ENCODE measurements at regions not wholly inside any gene's neighbourhood (a gene's known extent, or its start where the extent isn't known, plus 50 kb on each side); places are given as distances from the start of the nearest gene placed in this dataset.

GRCh38 chr2:48147719-48148118, 166.8 kb upstream of the FOXN2 start:
- DNase-seq (ENCODE audit: low read depth in 1 of 2, low spot score in 1 of 2) = no peak
- no peaks in the 10 kb centered on the region for H3K27me3 ChIP-seq (ENCODE audit: insufficient read depth, poor library complexity, severe bottlenecking)
- no peak overlapping the region for H3K27ac ChIP-seq (replicated peaks)
- TF ChIP-seq POLR2AphosphoS5 (IDR thresholded peaks at IDR 0.05; ENCODE audit: low read depth) (no peak), SPI1 (IDR thresholded peaks at IDR 0.05; ENCODE audit: borderline replicate concordance, low read depth) (no peak)
- H3K4me3 ChIP-seq (replicated peaks; ENCODE audit: insufficient read depth, low read length) = no peak overlapping the region

GRCh38 chr2:48148841-48149430, 165.5 kb upstream of the FOXN2 start:
- DNase-seq (ENCODE audit: low read depth in 1 of 2, low spot score in 1 of 2) = no peak
- no peak overlapping the region for H3K4me3 ChIP-seq (replicated peaks; ENCODE audit: insufficient read depth, low read length)
- no peak overlapping the region for H3K27ac ChIP-seq (replicated peaks)
- TF ChIP-seq SPI1 (IDR thresholded peaks at IDR 0.05; ENCODE audit: borderline replicate concordance, low read depth) (no peak), POLR2AphosphoS5 (IDR thresholded peaks at IDR 0.05; ENCODE audit: low read depth) (no peak), GABPA (IDR thresholded peaks at IDR 0.05; ENCODE audit: low read depth) (no peak), CTCF (IDR thresholded peaks at IDR 0.05; ENCODE audit: insufficient read depth, low read length) (no peak), REST (IDR thresholded peaks at IDR 0.05; ENCODE audit: insufficient replicate concordance, low read depth) (no peak)
- H3K27me3 ChIP-seq (ENCODE audit: insufficient read depth, poor library complexity, severe bottlenecking) = no peaks in the 10 kb centered on the region

GRCh38 chr2:48157150-48157549, 157.3 kb upstream of the FOXN2 start:
- Histone ChIP-seq H3K27me3 (ENCODE audit: insufficient read depth, poor library complexity, severe bottlenecking) (no peaks in the 10 kb centered on the region), H3K27ac (replicated peaks) (no peak overlapping the region), H3K4me3 (replicated peaks; ENCODE audit: insufficient read depth, low read length) (no peak overlapping the region)
- TF ChIP-seq POLR2AphosphoS5 (IDR thresholded peaks at IDR 0.05; ENCODE audit: low read depth) = no peak
- TF ChIP-seq GABPA (IDR thresholded peaks at IDR 0.05; ENCODE audit: low read depth) = no peak
- no peak for TF ChIP-seq CTCF (IDR thresholded peaks at IDR 0.05; ENCODE audit: insufficient read depth, low read length)
- no peak for TF ChIP-seq SPI1 (IDR thresholded peaks at IDR 0.05; ENCODE audit: borderline replicate concordance, low read depth)
- TF ChIP-seq REST (IDR thresholded peaks at IDR 0.05; ENCODE audit: insufficient replicate concordance, low read depth) = no peak
- no peak for DNase-seq (ENCODE audit: low read depth in 1 of 2, low spot score in 1 of 2)

- H3K27me3 ChIP-seq (ENCODE audit: insufficient read depth, poor library complexity, severe bottlenecking) = no peaks in the 10 kb centered on the region
- no peak for TF ChIP-seq CTCF (IDR thresholded peaks at IDR 0.05; ENCODE audit: insufficient read depth, low read length)
- TF ChIP-seq SPI1 (IDR thresholded peaks at IDR 0.05; ENCODE audit: borderline replicate concordance, low read depth) = peak; percentile 60; the same call in 1 of the 2 replicates
- no peak overlapping the region for H3K4me3 ChIP-seq (replicated peaks; ENCODE audit: insufficient read depth, low read length)
- no peak for DNase-seq (ENCODE audit: low read depth in 1 of 2, low spot score in 1 of 2)
- H3K27ac ChIP-seq (replicated peaks) = no peak overlapping the region
These were observed 152.9 kb upstream of the FOXN2 start for GRCh38 chr2:48161628-48162027.
